ENCODE measurements at regions not wholly inside any gene's neighbourhood (a gene's known extent, or its start where the extent isn't known, plus 50 kb on each side); places are given as distances from the start of the nearest gene placed in this dataset.

- no peak overlapping the region for H3K4me2 ChIP-seq (ENCODE audit: low read length)
- no peaks in the 10 kb centered on the region for H4K20me1 ChIP-seq (ENCODE audit: insufficient read depth)
- H3K27ac ChIP-seq (ENCODE audit: low read length) = no peak overlapping the region
- H3K9me3 ChIP-seq (ENCODE audit: low read length) = no peaks in the 10 kb centered on the region
- no peaks in the 10 kb centered on the region for H3K79me2 ChIP-seq (replicated peaks; ENCODE audit: insufficient read depth, low read length)
- H3K36me3 ChIP-seq (ENCODE audit: insufficient read depth, low read length) = no peaks in the 10 kb centered on the region
- no peaks in the 10 kb centered on the region for H3K9me2 ChIP-seq (ENCODE audit: insufficient read depth, low read length)
- H3K9ac ChIP-seq (ENCODE audit: low read length) = no peak overlapping the region
- H3K27me3 ChIP-seq (ENCODE audit: insufficient read depth, low read depth, low read length) = no peaks in the 10 kb centered on the region
- no peak overlapping the region for H2AFZ ChIP-seq (ENCODE audit: low read depth, low read length)
- no peaks in the 10 kb centered on the region for H3F3A ChIP-seq (ENCODE audit: insufficient read depth, low read length, poor library complexity, severe bottlenecking)
- no peak for TF ChIP-seq TAF1 (IDR thresholded peaks at IDR 0.05; ENCODE audit: low read depth)
- H3K4me3 ChIP-seq (ENCODE audit: low read length) = no peak overlapping the region
These were observed 434.0 kb upstream of the BTBD3 start for GRCh38 chr20:11483697-11484096.

DNA sequence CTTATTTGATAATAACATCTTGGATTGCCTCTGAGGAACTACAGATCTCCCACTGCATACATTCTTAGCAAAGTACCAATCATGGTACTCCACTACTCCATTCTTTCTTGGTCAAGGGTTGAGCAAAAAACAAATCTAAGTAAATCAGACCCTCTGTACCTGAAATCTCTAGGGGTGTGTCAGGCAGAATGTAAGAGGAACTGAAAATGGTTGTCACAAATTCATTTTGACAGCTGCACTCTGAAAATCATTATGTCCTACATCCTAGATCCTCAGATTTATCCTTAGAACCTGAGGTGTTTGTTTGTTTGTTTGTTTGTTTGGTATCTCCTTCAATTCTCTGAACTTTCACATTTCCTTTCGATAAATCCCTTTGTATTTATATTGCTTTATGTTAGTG, 433.2 kb upstream of the BTBD3 start:
- Histone ChIP-seq H3K9me3 (ENCODE audit: low read length) (no peaks in the 10 kb centered on the region), H3K27me3 (ENCODE audit: insufficient read depth, low read depth, low read length) (no peaks in the 10 kb centered on the region), H3K27ac (ENCODE audit: low read length) (no peak overlapping the region), H3K9ac (ENCODE audit: low read length) (no peak overlapping the region), H2AFZ (ENCODE audit: low read depth, low read length) (no peak overlapping the region), H3K9me2 (ENCODE audit: insufficient read depth, low read length) (no peaks in the 10 kb centered on the region), H3K4me3 (ENCODE audit: low read length) (no peak overlapping the region), H3F3A (ENCODE audit: insufficient read depth, low read length, poor library complexity, severe bottlenecking) (no peaks in the 10 kb centered on the region), H3K4me2 (ENCODE audit: low read length) (no peak overlapping the region), H3K36me3 (ENCODE audit: insufficient read depth, low read length) (no peaks in the 10 kb centered on the region), H4K20me1 (ENCODE audit: insufficient read depth) (no peaks in the 10 kb centered on the region), H3K79me2 (replicated peaks; ENCODE audit: insufficient read depth, low read length) (no peaks in the 10 kb centered on the region)
- no peak for TF ChIP-seq POLR2AphosphoS5 (IDR thresholded peaks at IDR 0.05)

- H3K79me2 ChIP-seq (replicated peaks; ENCODE audit: insufficient read depth, low read length) = no peaks in the 10 kb centered on the region
- no peak overlapping the region for H3K27ac ChIP-seq (ENCODE audit: low read length)
- H2AFZ ChIP-seq (ENCODE audit: low read depth, low read length) = no peak overlapping the region
- no peak overlapping the region for H3K4me3 ChIP-seq (ENCODE audit: low read length)
- H3K9me3 ChIP-seq (ENCODE audit: low read length) = no peaks in the 10 kb centered on the region
- no peaks in the 10 kb centered on the region for H3K27me3 ChIP-seq (ENCODE audit: insufficient read depth, low read depth, low read length)
- TF ChIP-seq MXI1 (conservative IDR thresholded peaks at IDR 0.05; ENCODE audit: poor library complexity, severe bottlenecking) = no peak
- TF ChIP-seq EZH2 (IDR thresholded peaks at IDR 0.05; ENCODE audit: borderline replicate concordance, insufficient read depth, low read length, poor library complexity, severe bottlenecking) = no peak
- TF ChIP-seq POLR2AphosphoS5 (IDR thresholded peaks at IDR 0.05) = no peak
- no peak for TF ChIP-seq CTCF (IDR thresholded peaks at IDR 0.05; ENCODE audit: poor library complexity, severe bottlenecking)
- no peak for TF ChIP-seq REST (IDR thresholded peaks at IDR 0.05; ENCODE audit: borderline replicate concordance)
- TF ChIP-seq SMC3 (conservative IDR thresholded peaks at IDR 0.05; ENCODE audit: poor library complexity) = no peak
- TF ChIP-seq EP300 (conservative IDR thresholded peaks at IDR 0.05; ENCODE audit: poor library complexity, severe bottlenecking) = no peak
- TF ChIP-seq TAF1 (IDR thresholded peaks at IDR 0.05; ENCODE audit: low read depth) = no peak
- no peak for TF ChIP-seq RAD21 (conservative IDR thresholded peaks at IDR 0.05)
- no peaks in the 10 kb centered on the region for H3F3A ChIP-seq (ENCODE audit: insufficient read depth, low read length, poor library complexity, severe bottlenecking)
- no peak overlapping the region for H3K9ac ChIP-seq (ENCODE audit: low read length)
- no peaks in the 10 kb centered on the region for H3K36me3 ChIP-seq (ENCODE audit: insufficient read depth, low read length)
- no peaks in the 10 kb centered on the region for H3K9me2 ChIP-seq (ENCODE audit: insufficient read depth, low read length)
- no peaks in the 10 kb centered on the region for H4K20me1 ChIP-seq (ENCODE audit: insufficient read depth)
- no peak overlapping the region for H3K4me2 ChIP-seq (ENCODE audit: low read length)
These were observed 425.3 kb upstream of the BTBD3 start for GRCh38 chr20:11492386-11492785.

Measured in neural cell (in vitro differentiated cells).